Right renal pelvis (tissue), 4 donors: ENCODE measurements at regions not wholly inside any gene's neighbourhood (a gene's known extent, or its start where the extent isn't known, plus 50 kb on each side); places are given as distances from the start of the nearest gene placed in this dataset.

Experiments used
- DNase-seq, 4 donors: peaks; one replicate each; pipeline ENCODE4 v3.0.0-alpha.2; 2013; ENCODE audit warnings: low read depth in 4 of 4, low spot score in 3 of 4, missing footprints in 1 of 4

GRCh38 chr20:60266177-60266823 is 308.1 kb downstream of the CDH26 start:
- DNase-seq: no peak

DNA sequence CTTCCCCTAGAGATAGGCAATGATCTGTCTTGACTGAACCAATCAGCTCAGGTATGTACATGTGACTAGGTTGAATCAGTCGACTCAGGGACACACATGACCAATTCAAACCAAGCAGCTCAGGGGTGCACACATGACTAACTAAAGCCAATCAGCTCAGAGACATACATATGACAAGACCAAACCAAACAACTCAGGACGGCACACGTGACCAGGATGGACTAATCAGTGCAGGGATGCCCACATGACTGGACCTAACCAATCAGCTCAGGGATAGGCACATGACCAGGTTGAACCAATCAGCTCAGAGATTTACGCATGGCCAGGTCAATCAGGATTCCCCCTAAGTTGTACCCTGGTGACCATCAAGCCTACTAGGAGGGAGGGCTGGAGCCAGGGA is 310.3 kb downstream of the CDH26 start:
- no peak for DNase-seq

- DNase-seq: peak in 2 of 4 donors; percentile 18 to 24
These were observed 311.4 kb downstream of the CDH26 start for GRCh38 chr20:60269573-60270162.

DNA sequence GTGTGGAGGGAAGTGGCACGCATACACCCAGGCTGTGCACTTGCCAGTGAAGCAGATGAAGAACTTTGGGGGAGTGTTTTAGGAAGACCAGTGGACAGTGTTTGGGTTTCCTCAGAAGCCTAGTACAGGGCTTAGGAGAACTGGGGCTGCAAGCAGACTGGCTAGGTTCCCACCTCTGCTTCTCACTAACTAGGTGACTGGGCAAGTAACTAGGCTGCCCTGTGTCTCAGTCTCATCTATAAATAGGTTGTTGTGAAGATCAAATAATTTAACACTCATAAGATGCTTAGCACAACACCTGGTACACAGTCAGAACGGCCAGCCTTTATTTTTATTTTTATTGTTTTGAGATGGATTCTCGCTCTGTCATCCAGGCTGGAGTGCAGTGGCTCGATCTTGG is 312.1 kb downstream of the CDH26 start:
- no peak for DNase-seq

DNA sequence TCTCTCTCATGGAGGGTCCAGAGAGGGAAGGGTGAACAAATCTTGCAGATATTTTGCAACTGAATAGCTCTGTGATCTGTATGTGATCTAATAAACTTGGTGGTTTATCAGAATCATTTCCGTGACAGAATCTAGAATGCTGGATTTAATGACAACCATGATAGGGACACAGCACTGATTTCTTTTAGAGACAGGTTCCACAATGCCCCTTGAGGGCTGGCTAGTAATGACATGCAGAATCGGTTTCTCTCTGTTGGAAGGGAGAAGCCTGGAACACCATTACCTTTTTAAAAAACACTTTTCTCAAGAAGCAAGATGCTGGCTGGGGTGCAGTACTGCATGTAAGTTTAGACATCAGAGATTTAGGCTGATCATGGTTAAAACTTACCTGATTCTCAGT is 313.4 kb downstream of the CDH26 start:
- DNase-seq: no peak

DNA sequence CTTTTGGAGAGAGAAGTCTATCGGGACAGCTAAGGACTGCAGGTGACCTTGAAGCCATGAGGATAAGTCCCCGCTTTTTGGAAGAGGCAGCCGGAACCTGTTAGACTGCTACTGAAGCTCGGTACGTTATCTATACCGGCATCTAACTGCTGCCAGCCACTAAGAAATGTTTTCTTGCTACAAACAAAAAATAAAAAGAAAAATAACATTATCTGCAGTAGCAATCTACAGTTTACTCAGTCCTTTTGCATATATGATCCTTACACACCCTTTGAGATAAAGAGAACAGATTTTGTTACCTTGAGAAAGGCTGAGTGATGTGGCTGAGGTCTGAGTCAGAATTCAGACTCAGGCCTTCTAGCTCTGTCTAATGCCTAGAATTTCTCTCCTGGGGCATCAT is 314.6 kb downstream of the CDH26 start:
- no peak for DNase-seq

GRCh38 chr20:60274717-60275116 is 316.5 kb downstream of the CDH26 start:
- no peak for DNase-seq

DNA sequence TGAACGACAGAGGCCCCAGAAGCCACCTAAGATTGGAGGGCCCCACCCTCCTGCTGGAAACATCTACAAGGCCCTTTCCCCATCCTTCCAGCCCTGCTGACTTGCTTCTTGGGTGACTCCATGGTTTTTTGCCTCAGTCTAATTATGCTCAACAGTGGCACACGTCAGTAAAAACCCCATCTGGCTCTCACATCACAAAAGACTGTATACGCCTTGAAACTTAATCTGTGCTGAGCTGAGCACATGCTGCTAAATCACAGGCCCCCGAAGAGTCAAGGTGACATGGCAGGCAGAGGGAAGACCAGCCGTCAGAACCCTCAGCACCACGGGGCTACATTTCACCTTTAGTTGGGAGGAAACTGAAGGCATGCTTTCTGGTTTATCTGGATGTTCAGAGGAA is 323.1 kb downstream of the CDH26 start:
- no peak for DNase-seq

GRCh38 chr20:60283281-60283680 is 325.1 kb downstream of the CDH26 start:
- no peak for DNase-seq

GRCh38 chr20:60286764-60287163 is 328.5 kb downstream of the CDH26 start:
- no peak for DNase-seq

DNA sequence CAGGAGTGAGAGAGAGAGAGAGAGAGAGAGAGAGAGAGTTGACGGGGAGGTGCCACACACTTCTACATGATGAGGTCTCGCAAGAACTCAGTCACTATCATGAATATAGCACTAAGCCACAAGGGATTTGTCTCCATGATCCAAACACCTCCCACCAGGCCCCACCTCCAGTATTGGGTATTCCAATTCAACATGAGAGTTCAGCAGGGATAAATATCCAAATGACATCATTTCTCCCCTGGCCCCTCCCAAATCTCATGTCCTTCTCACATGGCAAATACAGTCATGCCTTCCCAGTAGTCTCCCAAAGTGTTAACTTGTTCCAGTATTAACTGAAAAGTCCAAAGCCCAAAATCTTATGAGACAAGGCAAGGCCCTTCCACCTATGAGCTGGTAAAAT is 330.7 kb downstream of the CDH26 start:
- DNase-seq: no peak

- DNase-seq: no peak
These were observed 333.8 kb downstream of the CDH26 start for GRCh38 chr20:60292001-60292520.

DNA sequence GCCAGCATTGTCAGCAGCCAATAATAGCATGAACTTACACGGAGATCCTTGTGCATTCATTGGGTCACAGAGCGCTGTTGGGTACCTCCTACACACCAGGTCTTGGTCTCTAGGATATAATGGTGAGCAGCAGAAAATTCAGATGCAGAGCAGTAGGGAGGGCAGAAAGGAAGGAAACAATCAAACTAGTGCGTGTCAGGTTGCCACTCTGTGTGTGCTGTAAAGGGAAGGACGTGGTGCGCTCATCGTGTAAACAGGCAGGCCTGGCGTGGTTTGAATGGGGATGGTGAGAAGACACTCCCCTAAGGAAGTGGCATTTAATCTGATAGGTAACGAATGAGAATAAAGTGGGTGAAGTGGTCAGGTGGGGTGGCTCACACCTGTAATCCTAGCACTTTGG is 336.4 kb downstream of the CDH26 start:
- no peak for DNase-seq

GRCh38 chr20:60295214-60295613 is 337.0 kb downstream of the CDH26 start:
- DNase-seq: no peak

GRCh38 chr20:60297649-60298048 is 339.4 kb downstream of the CDH26 start:
- no peak for DNase-seq

DNA sequence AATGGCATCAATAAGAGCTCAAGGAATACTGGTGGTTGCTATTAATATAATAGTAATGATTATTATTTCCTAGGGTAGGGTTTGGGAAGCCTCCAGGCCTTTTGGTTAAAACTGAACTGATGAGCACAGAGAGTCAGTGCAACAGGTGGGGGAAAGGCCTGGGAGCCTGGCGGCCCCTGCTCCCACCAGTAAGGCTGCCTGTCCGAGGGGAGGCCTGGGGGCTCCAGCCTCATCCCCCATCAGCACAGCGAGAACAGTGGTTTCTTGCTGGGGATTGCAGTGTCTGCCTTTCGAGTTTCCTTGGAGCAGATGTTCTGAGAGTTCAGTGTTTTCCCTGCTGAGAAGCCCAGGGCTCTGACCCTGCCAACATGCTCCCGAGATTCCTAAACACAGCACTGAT is 340.4 kb downstream of the CDH26 start:
- DNase-seq: no peak

DNA sequence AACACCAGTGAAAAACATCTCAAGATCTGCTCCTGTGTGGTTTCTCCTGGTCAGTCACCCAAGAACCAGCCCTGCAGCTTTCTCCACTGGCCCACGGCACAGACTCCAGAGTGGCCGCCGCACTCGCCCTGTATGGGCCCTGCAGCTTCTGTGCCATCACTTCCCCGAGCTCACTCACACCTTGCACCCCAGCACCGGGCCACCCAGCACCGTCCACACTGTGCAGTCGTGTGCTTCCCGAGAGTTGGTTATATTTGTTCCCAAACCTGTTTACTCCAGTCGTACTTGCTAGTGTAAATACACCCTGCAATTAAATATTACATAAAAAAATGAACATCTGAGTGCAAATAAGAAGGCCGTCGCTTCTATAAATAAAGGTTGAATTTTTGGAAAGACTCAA is 341.7 kb downstream of the CDH26 start:
- DNase-seq: no peak

DNA sequence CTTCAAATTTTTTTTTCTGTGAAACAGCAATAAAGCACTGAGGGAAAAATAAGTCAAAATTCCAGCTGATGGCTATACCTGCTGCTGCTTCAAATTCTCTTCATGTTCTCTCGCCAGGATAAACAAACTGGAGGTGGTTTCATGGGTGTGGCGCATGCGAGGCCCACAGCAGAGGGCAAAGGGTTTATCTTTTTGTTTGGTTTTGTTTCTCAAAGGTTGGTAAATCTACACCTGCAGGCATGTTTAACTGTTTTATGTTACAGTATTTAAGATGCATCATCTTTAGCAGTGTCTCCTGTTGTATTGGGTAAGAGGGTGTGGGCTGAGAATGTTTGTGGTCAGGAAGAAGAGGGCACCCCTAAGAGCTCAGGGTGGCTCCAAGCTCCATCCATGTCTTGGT is 342.2 kb downstream of the CDH26 start:
- no peak for DNase-seq

DNA sequence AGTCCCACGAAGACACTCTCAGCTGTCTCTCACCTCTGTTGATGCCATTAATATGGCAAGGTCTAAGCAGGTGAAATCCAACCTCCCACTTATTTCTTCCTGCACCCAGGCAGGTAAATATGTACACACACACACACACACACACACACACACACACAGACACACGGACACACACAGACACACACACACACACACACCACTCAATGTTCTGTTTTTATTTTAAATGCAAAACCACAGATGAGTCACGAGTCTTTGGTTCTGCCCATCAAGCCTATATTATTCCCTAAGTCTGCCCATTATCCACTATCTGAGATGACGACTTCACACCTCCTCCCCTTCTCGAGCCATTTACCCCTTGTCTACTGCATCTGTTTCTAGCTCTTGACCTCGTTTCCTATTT is 344.7 kb downstream of the CDH26 start:
- DNase-seq: no peak

DNA sequence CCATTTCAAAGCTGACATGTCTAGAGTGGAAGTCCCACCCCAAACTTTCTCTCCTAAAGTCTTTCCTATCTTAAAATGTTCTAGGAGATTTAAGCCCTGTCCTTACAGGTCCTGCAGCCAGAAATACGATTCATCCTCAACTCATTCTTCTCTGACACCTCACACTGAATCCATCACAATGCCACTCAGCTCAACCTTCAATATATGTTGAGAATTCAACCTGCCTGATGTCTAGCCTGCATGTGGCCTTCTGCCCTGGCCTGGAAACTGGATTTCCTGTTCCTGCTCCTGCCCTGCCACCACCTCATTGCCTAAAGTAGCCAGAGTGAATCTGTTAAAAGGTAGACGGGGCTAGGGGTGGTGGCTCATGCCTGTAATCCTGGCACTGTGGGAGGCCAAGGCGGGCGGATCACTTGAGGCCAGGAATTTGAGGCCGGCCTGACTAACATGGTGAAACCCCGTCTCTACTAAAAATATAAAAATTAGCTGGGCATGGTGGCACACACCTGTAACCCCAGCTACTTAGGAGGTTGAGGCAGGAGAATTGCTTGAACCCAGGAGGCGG is 345.9 kb downstream of the CDH26 start:
- no peak for DNase-seq

GRCh38 chr20:60304931-60305330 is 346.7 kb downstream of the CDH26 start:
- no peak for DNase-seq

DNA sequence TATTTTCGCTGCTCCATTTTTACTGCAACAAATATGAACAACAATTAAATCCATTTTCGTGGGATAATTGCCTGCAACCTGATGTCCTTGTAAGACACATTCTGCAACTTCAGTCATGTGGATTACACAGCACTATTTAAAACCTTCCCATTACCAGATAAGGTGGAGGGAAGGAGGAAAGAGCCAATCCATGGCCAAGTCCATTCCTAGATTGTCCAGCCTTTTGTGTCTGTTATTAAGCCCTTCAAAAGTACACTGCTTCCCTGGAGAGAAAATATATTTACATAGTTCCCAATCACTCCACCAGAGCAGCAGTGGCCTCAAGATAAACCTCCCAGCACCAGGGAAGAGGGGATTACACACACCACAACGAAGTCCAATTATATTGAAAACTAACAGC is 347.9 kb downstream of the CDH26 start:
- no peak for DNase-seq
